ENCODE measurements at regions not wholly inside any gene's neighbourhood (a gene's known extent, or its start where the extent isn't known, plus 50 kb on each side); places are given as distances from the start of the nearest gene placed in this dataset.
"Not testable (repeated sequence)": the region's sequence is repeated elsewhere in the genome, so short reads cannot be mapped to it uniquely, and the experiment has no call there.

DNA sequence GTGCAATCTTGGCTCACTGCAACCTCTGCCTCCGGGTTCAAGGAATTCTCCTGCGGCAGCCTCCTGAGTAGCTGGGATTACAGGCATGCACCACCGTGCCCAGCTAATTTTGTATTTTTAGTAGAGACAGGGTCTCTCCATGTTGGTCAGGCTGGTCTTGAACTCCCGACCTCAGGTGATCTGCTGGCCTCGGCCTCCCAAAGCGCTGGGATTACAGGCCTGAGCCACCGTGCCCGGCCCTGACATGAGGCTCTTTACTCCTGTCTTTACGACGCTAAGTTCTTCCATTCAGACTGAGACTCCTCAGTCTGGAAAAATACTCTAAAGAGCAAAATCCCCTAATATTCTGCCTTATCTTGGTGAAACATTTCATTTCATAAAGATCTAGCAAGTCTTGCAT is 331.3 kb upstream of the SGO1 start:
- TF ChIP-seq, protein P1, sequence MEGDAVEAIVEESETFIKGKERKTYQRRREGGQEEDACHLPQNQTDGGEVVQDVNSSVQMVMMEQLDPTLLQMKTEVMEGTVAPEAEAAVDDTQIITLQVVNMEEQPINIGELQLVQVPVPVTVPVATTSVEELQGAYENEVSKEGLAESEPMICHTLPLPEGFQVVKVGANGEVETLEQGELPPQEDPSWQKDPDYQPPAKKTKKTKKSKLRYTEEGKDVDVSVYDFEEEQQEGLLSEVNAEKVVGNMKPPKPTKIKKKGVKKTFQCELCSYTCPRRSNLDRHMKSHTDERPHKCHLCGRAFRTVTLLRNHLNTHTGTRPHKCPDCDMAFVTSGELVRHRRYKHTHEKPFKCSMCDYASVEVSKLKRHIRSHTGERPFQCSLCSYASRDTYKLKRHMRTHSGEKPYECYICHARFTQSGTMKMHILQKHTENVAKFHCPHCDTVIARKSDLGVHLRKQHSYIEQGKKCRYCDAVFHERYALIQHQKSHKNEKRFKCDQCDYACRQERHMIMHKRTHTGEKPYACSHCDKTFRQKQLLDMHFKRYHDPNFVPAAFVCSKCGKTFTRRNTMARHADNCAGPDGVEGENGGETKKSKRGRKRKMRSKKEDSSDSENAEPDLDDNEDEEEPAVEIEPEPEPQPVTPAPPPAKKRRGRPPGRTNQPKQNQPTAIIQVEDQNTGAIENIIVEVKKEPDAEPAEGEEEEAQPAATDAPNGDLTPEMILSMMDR (IDR thresholded peaks at IDR 0.05) = not testable (repeated sequence)
- TF ChIP-seq POLR2AphosphoS5, TCF7L2 (IDR thresholded peaks at IDR 0.05; ENCODE audit: low read depth, low read length): not testable (repeated sequence)
- TF ChIP-seq, protein P2, sequence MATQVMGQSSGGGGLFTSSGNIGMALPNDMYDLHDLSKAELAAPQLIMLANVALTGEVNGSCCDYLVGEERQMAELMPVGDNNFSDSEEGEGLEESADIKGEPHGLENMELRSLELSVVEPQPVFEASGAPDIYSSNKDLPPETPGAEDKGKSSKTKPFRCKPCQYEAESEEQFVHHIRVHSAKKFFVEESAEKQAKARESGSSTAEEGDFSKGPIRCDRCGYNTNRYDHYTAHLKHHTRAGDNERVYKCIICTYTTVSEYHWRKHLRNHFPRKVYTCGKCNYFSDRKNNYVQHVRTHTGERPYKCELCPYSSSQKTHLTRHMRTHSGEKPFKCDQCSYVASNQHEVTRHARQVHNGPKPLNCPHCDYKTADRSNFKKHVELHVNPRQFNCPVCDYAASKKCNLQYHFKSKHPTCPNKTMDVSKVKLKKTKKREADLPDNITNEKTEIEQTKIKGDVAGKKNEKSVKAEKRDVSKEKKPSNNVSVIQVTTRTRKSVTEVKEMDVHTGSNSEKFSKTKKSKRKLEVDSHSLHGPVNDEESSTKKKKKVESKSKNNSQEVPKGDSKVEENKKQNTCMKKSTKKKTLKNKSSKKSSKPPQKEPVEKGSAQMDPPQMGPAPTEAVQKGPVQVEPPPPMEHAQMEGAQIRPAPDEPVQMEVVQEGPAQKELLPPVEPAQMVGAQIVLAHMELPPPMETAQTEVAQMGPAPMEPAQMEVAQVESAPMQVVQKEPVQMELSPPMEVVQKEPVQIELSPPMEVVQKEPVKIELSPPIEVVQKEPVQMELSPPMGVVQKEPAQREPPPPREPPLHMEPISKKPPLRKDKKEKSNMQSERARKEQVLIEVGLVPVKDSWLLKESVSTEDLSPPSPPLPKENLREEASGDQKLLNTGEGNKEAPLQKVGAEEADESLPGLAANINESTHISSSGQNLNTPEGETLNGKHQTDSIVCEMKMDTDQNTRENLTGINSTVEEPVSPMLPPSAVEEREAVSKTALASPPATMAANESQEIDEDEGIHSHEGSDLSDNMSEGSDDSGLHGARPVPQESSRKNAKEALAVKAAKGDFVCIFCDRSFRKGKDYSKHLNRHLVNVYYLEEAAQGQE (IDR thresholded peaks at IDR 0.05; ENCODE audit: insufficient read depth in 1 of 2, low read depth in 2 of 2, low read length in 1 of 2) = not testable (repeated sequence)

Data from Panc1 (cell line).